ENCODE measurements at regions not wholly inside any gene's neighbourhood (a gene's known extent, or its start where the extent isn't known, plus 50 kb on each side); places are given as distances from the start of the nearest gene placed in this dataset.

- TF ChIP-seq CTCF (IDR thresholded peaks at IDR 0.05; ENCODE audit: poor library complexity) (no peak), EZH2 (IDR thresholded peaks at IDR 0.05; ENCODE audit: borderline replicate concordance) (no peak)
These were observed 95.3 kb upstream of the GPR12 start for GRCh38 chr13:26855921-26856320.
